Fibroblast of upper back skin (primary cell): ENCODE measurements at regions not wholly inside any gene's neighbourhood (a gene's known extent, or its start where the extent isn't known, plus 50 kb on each side); places are given as distances from the start of the nearest gene placed in this dataset.
"Not testable (repeated sequence)": the region's sequence is repeated elsewhere in the genome, so short reads cannot be mapped to it uniquely, and the experiment has no call there.

ENCODE experiments used
- DNase-seq: peaks from one replicate; pipeline ENCODE4 v3.0.0-alpha.2; 2013

- no peak for DNase-seq
Measured at GRCh38 chr4:132097041-132097440, 1052.1 kb upstream of the PCDH10 start.

- peak; percentile 72 for DNase-seq
Measured at GRCh38 chr4:132101526-132101925, 1047.6 kb upstream of the PCDH10 start.

- DNase-seq, result peak; percentile 76
Measured at GRCh38 chr4:132108784-132109183, 1040.3 kb upstream of the PCDH10 start.

- peak; percentile 24 for DNase-seq
Measured at GRCh38 chr4:132114885-132115284, 1034.2 kb upstream of the PCDH10 start.

GRCh38 chr4:132122741-132123140 is 1026.4 kb upstream of the PCDH10 start:
- not testable (repeated sequence) for DNase-seq

GRCh38 chr4:132123870-132124623 is 1025.0 kb upstream of the PCDH10 start:
- DNase-seq, result peak; percentile 7

- no peak for DNase-seq
Measured at GRCh38 chr4:132124624-132124974, 1024.5 kb upstream of the PCDH10 start.

- DNase-seq, result no peak
Measured at GRCh38 chr4:132125131-132125530, 1024.0 kb upstream of the PCDH10 start.

GRCh38 chr4:132132433-132132832 is 1016.7 kb upstream of the PCDH10 start:
- no peak for DNase-seq

GRCh38 chr4:132169660-132170059 is 979.4 kb upstream of the PCDH10 start:
- no peak for DNase-seq

- DNase-seq, result peak; percentile 80
Measured at GRCh38 chr4:132180020-132180427, 969.1 kb upstream of the PCDH10 start.

GRCh38 chr4:132195176-132195575 is 953.9 kb upstream of the PCDH10 start:
- DNase-seq, result peak; percentile 38

GRCh38 chr4:132203618-132204017 is 945.5 kb upstream of the PCDH10 start:
- DNase-seq, result no peak

- no peak for DNase-seq
Measured at GRCh38 chr4:132214519-132214918, 934.6 kb upstream of the PCDH10 start.

- DNase-seq, result no peak
Measured at GRCh38 chr4:132218406-132218805, 930.7 kb upstream of the PCDH10 start.

- peak; percentile 10 for DNase-seq
Measured at GRCh38 chr4:132227151-132227856, 921.8 kb upstream of the PCDH10 start.

- DNase-seq, result peak; percentile 12
Measured at GRCh38 chr4:132227857-132228165, 921.3 kb upstream of the PCDH10 start.

GRCh38 chr4:132228676-132229075 is 920.4 kb upstream of the PCDH10 start:
- DNase-seq, result no peak

- DNase-seq, result no peak
Measured at GRCh38 chr4:132230025-132230424, 919.1 kb upstream of the PCDH10 start.

GRCh38 chr4:132238697-132239096 is 910.4 kb upstream of the PCDH10 start:
- DNase-seq, result no peak

GRCh38 chr4:132240081-132240480 is 909.0 kb upstream of the PCDH10 start:
- no peak for DNase-seq

GRCh38 chr4:132245319-132245718 is 903.8 kb upstream of the PCDH10 start:
- no peak for DNase-seq

GRCh38 chr4:132264176-132264575 is 884.9 kb upstream of the PCDH10 start:
- no peak for DNase-seq

GRCh38 chr4:132266374-132266773 is 882.7 kb upstream of the PCDH10 start:
- DNase-seq, result no peak

GRCh38 chr4:132267321-132267720 is 881.8 kb upstream of the PCDH10 start:
- no peak for DNase-seq
